ENCODE measurements at regions not wholly inside any gene's neighbourhood (a gene's known extent, or its start where the extent isn't known, plus 50 kb on each side); places are given as distances from the start of the nearest gene placed in this dataset.

DNA sequence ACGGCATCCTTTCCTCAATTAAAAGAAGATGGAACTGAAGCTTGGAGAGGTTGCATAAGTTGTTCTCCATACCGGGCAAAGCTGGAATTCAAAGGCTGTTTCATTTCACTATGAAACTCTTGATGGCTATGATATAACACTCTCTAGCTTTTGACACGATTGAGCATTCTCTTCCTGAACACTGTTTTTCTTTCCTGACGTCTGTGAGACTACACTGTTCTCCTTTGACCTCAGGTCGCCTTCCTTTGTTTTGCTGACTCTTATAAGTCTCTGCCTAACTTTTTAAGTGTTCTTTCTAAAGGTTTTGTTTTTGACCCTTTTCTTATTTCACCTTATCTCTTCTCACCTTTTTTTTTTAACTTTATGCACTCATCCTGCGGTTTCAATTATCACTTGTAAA, 261.8 kb upstream of the LINC00305 start:
- H3K27me3 ChIP-seq (replicated peaks; ENCODE audit: insufficient read depth), result no peaks in the 10 kb centered on the region
- no peak overlapping the region for H3K27ac ChIP-seq
- no peaks in the 10 kb centered on the region for H3K79me2 ChIP-seq (ENCODE audit: insufficient read depth)
- H3K9me3 ChIP-seq (ENCODE audit: low read depth), result no peaks in the 10 kb centered on the region
- no peak for DNase-seq
- no peak overlapping the region for H3K4me2 ChIP-seq (ENCODE audit: unreplicated experiment)
- H4K20me1 ChIP-seq (ENCODE audit: insufficient read depth), result no peaks in the 10 kb centered on the region
- TF ChIP-seq EZH2phosphoT487 (IDR thresholded peaks at IDR 0.05; ENCODE audit: insufficient read depth, low read depth) (no peak), EZH2 (IDR thresholded peaks at IDR 0.05; ENCODE audit: insufficient read depth, poor library complexity, severe bottlenecking) (no peak)
- no peak overlapping the region for H3K9ac ChIP-seq
- H3F3A ChIP-seq (ENCODE audit: insufficient read depth), result no peaks in the 10 kb centered on the region
- no peak overlapping the region for H2AFZ ChIP-seq
- H3K4me1 ChIP-seq (ENCODE audit: insufficient read depth), result no peaks in the 10 kb centered on the region
- no peaks in the 10 kb centered on the region for H3K36me3 ChIP-seq (ENCODE audit: low read depth)
- WGBS, 2 experiments (ENCODE audit: low coverage in 1 of 2, low lambda C conversion rate in 2 of 2, missing lambda C conversion rate in 2 of 2), result 14 to 22% methylated on average over 6 of the region's 6 CpGs
- no peak overlapping the region for H3K4me3 ChIP-seq
- H3K9me2 ChIP-seq (ENCODE audit: insufficient read depth), result no peaks in the 10 kb centered on the region
- in situ Hi-C loops (cut with MboI), result no loop called here

DNA sequence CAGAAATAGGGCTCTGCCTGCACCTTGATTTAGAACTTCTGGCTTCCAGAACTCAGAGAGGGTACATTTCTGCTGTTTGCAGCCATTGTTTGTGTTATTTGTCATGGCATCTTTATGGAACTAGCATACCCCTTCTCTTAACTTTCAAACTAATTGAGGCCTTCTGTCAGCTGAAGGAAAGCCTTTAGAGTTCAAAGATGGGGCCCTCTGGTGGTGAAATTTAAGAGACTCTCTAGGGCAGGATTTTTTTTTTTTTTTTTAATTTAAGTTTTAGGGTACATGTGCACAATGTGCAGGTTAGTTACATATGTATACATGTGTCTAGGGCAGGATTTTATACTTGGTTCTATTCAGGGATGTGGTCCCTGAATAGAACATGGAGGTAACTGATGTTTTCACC, 260.6 kb upstream of the LINC00305 start:
- Histone ChIP-seq H3F3A (ENCODE audit: insufficient read depth) (no peaks in the 10 kb centered on the region), H2AFZ (no peak overlapping the region), H4K20me1 (ENCODE audit: insufficient read depth) (no peaks in the 10 kb centered on the region), H3K27me3 (replicated peaks; ENCODE audit: insufficient read depth) (no peaks in the 10 kb centered on the region), H3K9ac (no peak overlapping the region), H3K9me2 (ENCODE audit: insufficient read depth) (no peaks in the 10 kb centered on the region), H3K27ac (no peak overlapping the region), H3K4me3 (no peak overlapping the region), H3K4me1 (ENCODE audit: insufficient read depth) (no peaks in the 10 kb centered on the region), H3K9me3 (ENCODE audit: low read depth) (no peaks in the 10 kb centered on the region), H3K4me2 (ENCODE audit: unreplicated experiment) (no peak overlapping the region), H3K36me3 (ENCODE audit: low read depth) (no peaks in the 10 kb centered on the region), H3K79me2 (ENCODE audit: insufficient read depth) (no peaks in the 10 kb centered on the region)
- TF ChIP-seq EZH2 (IDR thresholded peaks at IDR 0.05; ENCODE audit: insufficient read depth, poor library complexity, severe bottlenecking) (no peak), EZH2phosphoT487 (IDR thresholded peaks at IDR 0.05; ENCODE audit: insufficient read depth, low read depth) (no peak)
- peak; percentile 46 for DNase-seq
- in situ Hi-C loops (cut with MboI), result no loop called here

DNA sequence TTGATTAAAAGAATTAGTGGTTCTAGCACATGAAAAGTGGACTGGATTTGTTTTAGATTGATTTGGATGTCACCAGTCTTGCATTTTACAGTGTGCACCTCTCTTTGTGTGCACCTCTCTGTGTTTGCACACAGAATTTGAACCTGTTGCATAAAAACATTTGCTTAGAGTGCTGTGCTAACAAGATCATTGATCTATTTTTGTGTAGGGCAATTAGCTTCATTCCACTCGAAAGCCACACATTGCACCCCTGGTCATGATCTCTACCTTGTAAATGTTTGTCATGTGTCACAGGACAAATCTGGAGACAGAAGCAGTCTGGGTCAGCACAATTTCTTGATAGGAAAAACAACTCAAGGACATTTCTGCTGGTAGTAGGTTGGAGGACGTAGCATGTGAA, 258.7 kb upstream of the LINC00305 start:
- in situ Hi-C loops (cut with MboI), result no loop called here

DNA sequence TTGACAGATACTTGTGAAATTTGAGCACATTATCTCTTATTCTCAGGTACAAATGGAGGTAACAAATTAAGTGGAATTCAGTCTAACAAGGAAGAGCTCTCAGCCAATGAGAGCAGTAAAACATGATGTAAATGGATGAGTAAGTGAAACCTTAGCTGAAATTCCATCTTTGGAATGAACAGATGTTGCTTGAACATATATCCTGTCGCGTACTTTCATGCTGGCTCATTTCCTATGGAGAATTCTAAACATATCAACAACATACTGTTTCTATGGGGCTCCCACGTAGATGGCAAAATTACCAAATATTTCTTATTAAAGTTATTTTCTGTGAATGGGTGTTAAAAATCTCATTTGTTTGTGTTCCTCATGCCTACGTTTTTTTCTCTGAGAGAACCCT, 256.3 kb upstream of the LINC00305 start:
- H3K36me3 ChIP-seq (ENCODE audit: low read depth), result no peaks in the 10 kb centered on the region
- in situ Hi-C loops (cut with MboI), result no loop called here
- H3K4me2 ChIP-seq (ENCODE audit: unreplicated experiment), result no peak overlapping the region
- H3K27me3 ChIP-seq (replicated peaks; ENCODE audit: insufficient read depth), result no peaks in the 10 kb centered on the region
- TF ChIP-seq EZH2phosphoT487 (IDR thresholded peaks at IDR 0.05; ENCODE audit: insufficient read depth, low read depth), result no peak
- no peak for TF ChIP-seq EZH2 (IDR thresholded peaks at IDR 0.05; ENCODE audit: insufficient read depth, poor library complexity, severe bottlenecking)
- no peak overlapping the region for H3K9ac ChIP-seq
- H3K4me1 ChIP-seq (ENCODE audit: insufficient read depth), result no peaks in the 10 kb centered on the region
- H3K79me2 ChIP-seq (ENCODE audit: insufficient read depth), result no peaks in the 10 kb centered on the region
- H3K9me2 ChIP-seq (ENCODE audit: insufficient read depth), result no peaks in the 10 kb centered on the region
- 35 to 43% methylated on average over 4 of the region's 4 CpGs for WGBS, 2 experiments (ENCODE audit: low coverage in 1 of 2, low lambda C conversion rate in 2 of 2, missing lambda C conversion rate in 2 of 2)
- H3K9me3 ChIP-seq (ENCODE audit: low read depth), result no peaks in the 10 kb centered on the region
- H4K20me1 ChIP-seq (ENCODE audit: insufficient read depth), result no peaks in the 10 kb centered on the region
- H3K27ac ChIP-seq, result no peak overlapping the region
- no peak overlapping the region for H2AFZ ChIP-seq
- H3K4me3 ChIP-seq, result no peak overlapping the region
- no peaks in the 10 kb centered on the region for H3F3A ChIP-seq (ENCODE audit: insufficient read depth)
- peak; percentile 1 for DNase-seq

More for the DNA sequence above, 258.7 kb upstream of the LINC00305 start:
- Histone ChIP-seq H3K9me2 (ENCODE audit: insufficient read depth) (no peaks in the 10 kb centered on the region), H3K27me3 (replicated peaks; ENCODE audit: insufficient read depth) (no peaks in the 10 kb centered on the region), H3K4me2 (ENCODE audit: unreplicated experiment) (no peak overlapping the region), H4K20me1 (ENCODE audit: insufficient read depth) (no peaks in the 10 kb centered on the region), H2AFZ (no peak overlapping the region), H3K9ac (no peak overlapping the region), H3K27ac (no peak overlapping the region), H3K79me2 (ENCODE audit: insufficient read depth) (no peaks in the 10 kb centered on the region), H3K9me3 (ENCODE audit: low read depth) (no peaks in the 10 kb centered on the region), H3F3A (ENCODE audit: insufficient read depth) (no peaks in the 10 kb centered on the region), H3K36me3 (ENCODE audit: low read depth) (no peaks in the 10 kb centered on the region), H3K4me3 (no peak overlapping the region), H3K4me1 (ENCODE audit: insufficient read depth) (no peaks in the 10 kb centered on the region)
- no peak for DNase-seq
- TF ChIP-seq EZH2 (IDR thresholded peaks at IDR 0.05; ENCODE audit: insufficient read depth, poor library complexity, severe bottlenecking) (no peak), EZH2phosphoT487 (IDR thresholded peaks at IDR 0.05; ENCODE audit: insufficient read depth, low read depth) (no peak)
- WGBS, 2 experiments (ENCODE audit: low coverage in 1 of 2, low lambda C conversion rate in 2 of 2, missing lambda C conversion rate in 2 of 2), result 12 to 14% methylated on average over 2 of the region's 2 CpGs

DNA sequence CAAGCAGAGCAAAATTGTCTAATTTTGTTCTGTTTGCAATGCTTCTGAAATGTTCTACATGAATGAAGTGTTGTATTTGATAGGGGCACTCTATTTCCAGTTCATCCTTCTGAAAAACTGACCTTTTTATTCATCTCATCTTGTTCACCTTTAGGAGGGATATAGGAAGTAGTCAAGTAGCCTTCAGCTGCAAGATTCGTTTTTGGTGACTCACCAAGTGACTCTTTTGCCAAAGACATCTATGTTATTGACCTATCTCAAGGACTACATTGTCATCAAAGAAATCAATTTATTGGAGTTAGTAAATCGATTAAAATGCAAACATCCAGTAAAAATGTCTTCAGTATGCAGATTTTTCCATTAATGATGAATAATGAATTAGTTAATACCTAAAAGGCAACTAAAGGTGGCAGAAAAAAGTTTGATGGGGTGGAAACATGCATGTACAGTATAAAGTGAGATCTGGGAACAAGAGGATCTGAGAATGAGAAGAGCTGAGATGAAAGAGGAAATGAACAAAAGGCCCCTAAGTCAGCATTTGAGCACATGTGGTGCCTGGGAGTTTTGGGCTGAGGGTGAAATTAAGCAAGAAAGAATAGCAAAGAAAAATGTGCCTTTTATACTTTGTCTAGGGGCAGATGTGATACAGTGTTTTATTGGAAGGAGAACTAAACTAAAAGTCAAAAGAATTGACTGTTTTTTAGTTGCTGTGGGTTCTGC, 255.1 kb upstream of the LINC00305 start:
- Histone ChIP-seq H3K4me2 (ENCODE audit: unreplicated experiment) (no peak overlapping the region), H3K36me3 (ENCODE audit: low read depth) (no peaks in the 10 kb centered on the region), H3K9me2 (ENCODE audit: insufficient read depth) (no peaks in the 10 kb centered on the region), H3K27me3 (replicated peaks; ENCODE audit: insufficient read depth) (no peaks in the 10 kb centered on the region), H2AFZ (no peak overlapping the region), H3K27ac (no peak overlapping the region), H3F3A (ENCODE audit: insufficient read depth) (no peaks in the 10 kb centered on the region), H3K4me1 (ENCODE audit: insufficient read depth) (no peaks in the 10 kb centered on the region), H3K4me3 (no peak overlapping the region), H3K79me2 (ENCODE audit: insufficient read depth) (no peaks in the 10 kb centered on the region), H3K9ac (no peak overlapping the region), H3K9me3 (ENCODE audit: low read depth) (no peaks in the 10 kb centered on the region), H4K20me1 (ENCODE audit: insufficient read depth) (no peaks in the 10 kb centered on the region)
- no peak for DNase-seq
- WGBS, 2 experiments (ENCODE audit: low coverage in 1 of 2, low lambda C conversion rate in 2 of 2, missing lambda C conversion rate in 2 of 2), result 4 to 9% methylated on average over 2 of the region's 2 CpGs
- in situ Hi-C loops (cut with MboI), result no loop called here
- no peak for TF ChIP-seq EZH2phosphoT487 (IDR thresholded peaks at IDR 0.05; ENCODE audit: insufficient read depth, low read depth)
- TF ChIP-seq EZH2 (IDR thresholded peaks at IDR 0.05; ENCODE audit: insufficient read depth, poor library complexity, severe bottlenecking), result no peak

Data from GM23248 (cell line).